HCT116 (cell line): ENCODE measurements at regions not wholly inside any gene's neighbourhood (a gene's known extent, or its start where the extent isn't known, plus 50 kb on each side); places are given as distances from the start of the nearest gene placed in this dataset.

Experiments used
- ATAC-seq: fragments of 200-7000 bp; cut with Tn5 transposase; 2 replicates; pipeline ENCODE4 v1.9.1; 2020; ENCODE audit warnings: mild to moderate bottlenecking, moderate library complexity
- BruUV-seq: library from RNA; stranded (reverse); fragments of 400-500 nt; replicated peaks from 2 replicates; lab custom pipeline; 2021; lab: Mats Ljungman, UMichigan
- CTCF ChIA-PET: fragments of 300-600 bp; sonication (Branson Sonifier 250); formaldehyde crosslinking; loops from one replicate; lab custom pipeline; 2021; ENCODE audit warnings: antibody characterized with exemption; lab: Charles Lee
- POLR2A ChIA-PET: fragments of 300-600, 350-600 bp; sonication (Branson Sonifier 250); formaldehyde crosslinking; loops from one replicate; lab custom pipeline; 2021; ENCODE audit warnings: antibody characterized with exemption; lab: Charles Lee
- RAD21 ChIA-PET, 2 experiments: fragments of 300-600 bp; sonication (Branson Sonifier 250); formaldehyde crosslinking; loops; one replicate each; lab custom pipeline; 2023; ENCODE audit warnings: low total read pairs in 2 of 2; ENCODE audit not compliant: uncharacterized antibody in 2 of 2, unreplicated experiment in 2 of 2, low non-redundant PET in 1 of 2; lab: Charles Lee
- DNase-seq: peaks from one replicate; pipeline ENCODE4 v3.0.0-alpha.2; 2010; ENCODE audit warnings: low read depth, low spot score
- H2AFZ ChIP-seq: fragments of 200-600 bp; shearing (Covaris generic), sonication (generic); 2 replicates; pipeline ENCODE4 v1.6.1; 2017; ENCODE audit warnings: low read depth, mixed run types, mixed read lengths, antibody characterized with exemption, low read length; ENCODE audit not compliant: poor library complexity, severe bottlenecking
- H3K27ac ChIP-seq: 2 replicates; pipeline ENCODE4 v1.5.1; 2012; ENCODE audit warnings: low read depth, low read length
- H3K27me3 ChIP-seq: fragments of 200-600 bp; sonication (generic); 2 replicates; pipeline ENCODE4 v1.6.1; 2016; ENCODE audit warnings: mixed run types, low read length, mixed read lengths; ENCODE audit not compliant: insufficient read depth
- H3K36me3 ChIP-seq, 2 experiments: fragments of 200-500 bp in 1 of 2; fragments of 200-600 bp in 1 of 2; sonication (Bioruptor generic) in 1 of 2; sonication (generic) in 1 of 2; 2 replicates each; pipeline versions ENCODE4 v1.5.1 to v1.6.1; 2014 to 2016; ENCODE audit warnings: low read length in 2 of 2, inconsistent platforms in 1 of 2, mixed read lengths in 1 of 2, mixed run types in 1 of 2; ENCODE audit not compliant: insufficient read depth in 2 of 2, control insufficient read depth in 1 of 2
- H3K4me1 ChIP-seq, 2 experiments: fragments of 200-600 bp in 1 of 2; sonication (generic) in 1 of 2; 2 replicates each; pipeline versions ENCODE4 v1.5.1 to v1.6.1; 2012 to 2017; ENCODE audit warnings: low read length in 2 of 2, inconsistent platforms in 1 of 2, mild to moderate bottlenecking in 1 of 2, mixed read lengths in 1 of 2, mixed run types in 1 of 2, moderate library complexity in 1 of 2; ENCODE audit not compliant: insufficient read depth in 2 of 2, control insufficient read depth in 1 of 2
- H3K4me2 ChIP-seq: fragments of 200-600 bp; sonication (generic); 2 replicates; pipeline ENCODE4 v1.6.1; 2017; ENCODE audit warnings: mixed run types, low read length, mixed read lengths
- H3K4me3 ChIP-seq, 2 experiments: fragments of 200-600 bp in 1 of 2; sonication (generic) in 1 of 2; replicated peaks in 1 of 2; 2 replicates each; pipeline ENCODE4 v1.5.1; 2011 to 2016; ENCODE audit warnings: low read length in 2 of 2, control low read depth in 1 of 2, low read depth in 1 of 2, mild to moderate bottlenecking in 1 of 2, mixed read lengths in 1 of 2, mixed run types in 1 of 2
- H3K79me2 ChIP-seq: fragments of 200-600 bp; sonication (generic); 2 replicates; pipeline ENCODE4 v1.6.1; 2017; ENCODE audit warnings: mild to moderate bottlenecking, mixed run types, low read length, moderate library complexity, mixed read lengths; ENCODE audit not compliant: insufficient read depth
- H3K9ac ChIP-seq: fragments of 200-600 bp; sonication (generic); 2 replicates; pipeline ENCODE4 v1.6.1; 2016; ENCODE audit warnings: low read length, mixed read lengths
- H3K9me2 ChIP-seq: fragments of 200-600 bp; sonication (generic), shearing (Covaris generic); 2 replicates; pipeline ENCODE4 v1.6.1; 2017; ENCODE audit warnings: mixed run types, mild to moderate bottlenecking, moderate library complexity; ENCODE audit not compliant: insufficient read depth
- H3K9me3 ChIP-seq, 2 experiments: fragments of 200-500 bp in 1 of 2; fragments of 200-600 bp in 1 of 2; sonication (Bioruptor generic) in 1 of 2; sonication (generic) in 1 of 2; 2 replicates each; pipeline ENCODE4 v1.6.1; 2014 to 2017; ENCODE audit warnings: low read length in 2 of 2, mixed read lengths in 2 of 2, inconsistent platforms in 1 of 2, low read depth in 1 of 2, mild to moderate bottlenecking in 1 of 2, mixed run types in 1 of 2, moderate library complexity in 1 of 2; ENCODE audit not compliant: control insufficient read depth in 1 of 2, insufficient read depth in 1 of 2
- H4K20me1 ChIP-seq: fragments of 200-600 bp; sonication (generic), shearing (Covaris generic); 2 replicates; pipeline ENCODE4 v1.6.1; 2017; ENCODE audit warnings: mixed run types, mild to moderate bottlenecking, moderate library complexity; ENCODE audit not compliant: insufficient read depth
- CBX3 ChIP-seq: IDR thresholded peaks from 2 replicates; pipeline ENCODE4 v1.6.1; 2012; ENCODE audit warnings: low read depth
- CEBPB ChIP-seq: IDR thresholded peaks from 2 replicates; pipeline ENCODE4 v1.6.1; 2012; ENCODE audit warnings: low read depth
- EGR1 ChIP-seq: IDR thresholded peaks from 2 replicates; pipeline ENCODE4 v1.6.1; 2012; ENCODE audit warnings: low read depth
- EZH2 ChIP-seq: fragments of 200-600 bp; sonication (generic); IDR thresholded peaks from 2 replicates; pipeline ENCODE4 v1.6.1; 2017; ENCODE audit warnings: antibody characterized with exemption, mixed run types
- EZH2phosphoT487 ChIP-seq: fragments of 200-600 bp; IDR thresholded peaks from 2 replicates; pipeline ENCODE4 v1.6.1; 2018; ENCODE audit warnings: antibody characterized with exemption, borderline replicate concordance
- JUND ChIP-seq: IDR thresholded peaks from 2 replicates; pipeline ENCODE4 v1.6.1; 2012
- POLR2A ChIP-seq: IDR thresholded peaks from 2 replicates; pipeline ENCODE4 v1.7.0; 2011; ENCODE audit warnings: borderline replicate concordance; ENCODE audit not compliant: insufficient read depth, insufficient read length; ENCODE audit errors: extremely low read depth
- POLR2AphosphoS5 ChIP-seq: IDR thresholded peaks from 2 replicates; pipeline ENCODE4 v1.6.1; 2011; ENCODE audit warnings: mild to moderate bottlenecking, low read depth, low read length, moderate library complexity
- RAD21 ChIP-seq: IDR thresholded peaks from 2 replicates; pipeline ENCODE4 v1.6.1; 2012; ENCODE audit warnings: low read depth, mild to moderate bottlenecking
- SIN3A ChIP-seq: IDR thresholded peaks from 2 replicates; pipeline ENCODE4 v1.6.1; 2012; ENCODE audit warnings: low read depth
- SRF ChIP-seq: IDR thresholded peaks from 2 replicates; pipeline ENCODE4 v1.6.1; 2012; ENCODE audit warnings: low read depth
- TCF7L2 ChIP-seq: IDR thresholded peaks from 2 replicates; pipeline ENCODE4 v1.7.0; 2011; ENCODE audit warnings: borderline replicate concordance, inconsistent platforms; ENCODE audit not compliant: insufficient read depth, insufficient read length; ENCODE audit errors: extremely low read depth
- ZFX ChIP-seq: fragments of 450-650 bp; IDR thresholded peaks from 2 replicates; pipeline ENCODE4 v1.6.1; 2017
- ZNF274 ChIP-seq: fragments of 200-500 bp; sonication (Bioruptor generic); IDR thresholded peaks from 2 replicates; pipeline ENCODE4 v1.6.1; 2014; ENCODE audit warnings: mild to moderate bottlenecking, low read depth, low read length, inconsistent platforms
- intact Hi-C: fragments of 100-400 bp; cut with micrococcal nuclease; formaldehyde crosslinking; loops from 2 replicates; pipeline ENCODE4 v1.10.0; 2022
- TF ChIP-seq, protein P1 (sequence below), 3 experiments: fragments of 200-600 bp in 1 of 3; sonication (generic) in 1 of 3; IDR thresholded peaks in 2 of 3; conservative IDR thresholded peaks in 1 of 3; 2 replicates each; pipeline ENCODE4 v1.5.1; 2012 to 2017; ENCODE audit warnings: low read depth in 2 of 3, low read length in 2 of 3, antibody characterized with exemption in 1 of 3, borderline replicate concordance in 1 of 3, control low read depth in 1 of 3, mild to moderate bottlenecking in 1 of 3, mixed read lengths in 1 of 3, mixed run types in 1 of 3, moderate library complexity in 1 of 3; ENCODE audit not compliant: insufficient read depth in 1 of 3
- TF ChIP-seq, protein P2 (sequence below): IDR thresholded peaks from 2 replicates; pipeline ENCODE4 v1.6.1; 2012
- TF ChIP-seq, protein P3 (sequence below): IDR thresholded peaks from 2 replicates; pipeline ENCODE4 v1.6.1; 2012; ENCODE audit warnings: low read depth
- TF ChIP-seq, protein P4 (sequence below): IDR thresholded peaks from 2 replicates; pipeline ENCODE4 v1.6.1; 2012

DNA sequence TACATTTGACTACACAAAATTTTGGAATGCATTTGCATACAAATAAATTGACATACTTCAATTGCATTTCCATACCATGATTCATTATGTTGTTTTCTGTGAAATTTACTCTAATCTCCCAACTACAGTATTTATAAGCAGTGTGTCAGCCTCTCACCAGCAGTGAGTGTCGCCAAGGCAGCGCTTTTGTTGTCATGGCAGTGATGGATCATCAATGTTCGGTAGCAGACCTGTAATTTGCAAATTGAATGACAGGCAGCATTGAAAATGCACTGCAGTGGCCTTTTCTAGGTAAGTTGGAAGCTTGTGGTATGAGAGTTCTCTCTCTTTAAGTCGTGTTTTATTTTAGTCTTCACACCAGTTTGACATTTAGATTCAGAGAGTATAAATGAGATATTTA is 534.1 kb downstream of the PCDH17 start:
- ChIA-PET POLR2A (no interaction called here), CTCF (no interaction called here), RAD21 (no interaction called here)
- intact Hi-C loops, result no loop called here
- H3K4me2 ChIP-seq, result no peak overlapping the region
- no peak overlapping the region for H3K27ac ChIP-seq
- no peak for TF ChIP-seq ZNF274
- TF ChIP-seq CEBPB, result no peak
- TF ChIP-seq JUND, result no peak
- TF ChIP-seq EZH2phosphoT487, result no peak
- TF ChIP-seq SRF, result no peak
- TF ChIP-seq, protein P1, sequence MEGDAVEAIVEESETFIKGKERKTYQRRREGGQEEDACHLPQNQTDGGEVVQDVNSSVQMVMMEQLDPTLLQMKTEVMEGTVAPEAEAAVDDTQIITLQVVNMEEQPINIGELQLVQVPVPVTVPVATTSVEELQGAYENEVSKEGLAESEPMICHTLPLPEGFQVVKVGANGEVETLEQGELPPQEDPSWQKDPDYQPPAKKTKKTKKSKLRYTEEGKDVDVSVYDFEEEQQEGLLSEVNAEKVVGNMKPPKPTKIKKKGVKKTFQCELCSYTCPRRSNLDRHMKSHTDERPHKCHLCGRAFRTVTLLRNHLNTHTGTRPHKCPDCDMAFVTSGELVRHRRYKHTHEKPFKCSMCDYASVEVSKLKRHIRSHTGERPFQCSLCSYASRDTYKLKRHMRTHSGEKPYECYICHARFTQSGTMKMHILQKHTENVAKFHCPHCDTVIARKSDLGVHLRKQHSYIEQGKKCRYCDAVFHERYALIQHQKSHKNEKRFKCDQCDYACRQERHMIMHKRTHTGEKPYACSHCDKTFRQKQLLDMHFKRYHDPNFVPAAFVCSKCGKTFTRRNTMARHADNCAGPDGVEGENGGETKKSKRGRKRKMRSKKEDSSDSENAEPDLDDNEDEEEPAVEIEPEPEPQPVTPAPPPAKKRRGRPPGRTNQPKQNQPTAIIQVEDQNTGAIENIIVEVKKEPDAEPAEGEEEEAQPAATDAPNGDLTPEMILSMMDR (IDR thresholded peaks at IDR 0.05 in 2 of 3, conservative IDR thresholded peaks at IDR 0.05 in 1 of 3; ENCODE audit: borderline replicate concordance in 1 of 3, insufficient read depth in 1 of 3, low read depth in 2 of 3, low read length in 2 of 3), result no peak
- TF ChIP-seq, protein P2, sequence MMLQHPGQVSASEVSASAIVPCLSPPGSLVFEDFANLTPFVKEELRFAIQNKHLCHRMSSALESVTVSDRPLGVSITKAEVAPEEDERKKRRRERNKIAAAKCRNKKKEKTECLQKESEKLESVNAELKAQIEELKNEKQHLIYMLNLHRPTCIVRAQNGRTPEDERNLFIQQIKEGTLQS, result no peak
- TF ChIP-seq CBX3, result no peak
- no peak for TF ChIP-seq SIN3A
- TF ChIP-seq EZH2, result no peak
- no peak for TF ChIP-seq EGR1
- TF ChIP-seq RAD21, result no peak
- TF ChIP-seq, protein P3, sequence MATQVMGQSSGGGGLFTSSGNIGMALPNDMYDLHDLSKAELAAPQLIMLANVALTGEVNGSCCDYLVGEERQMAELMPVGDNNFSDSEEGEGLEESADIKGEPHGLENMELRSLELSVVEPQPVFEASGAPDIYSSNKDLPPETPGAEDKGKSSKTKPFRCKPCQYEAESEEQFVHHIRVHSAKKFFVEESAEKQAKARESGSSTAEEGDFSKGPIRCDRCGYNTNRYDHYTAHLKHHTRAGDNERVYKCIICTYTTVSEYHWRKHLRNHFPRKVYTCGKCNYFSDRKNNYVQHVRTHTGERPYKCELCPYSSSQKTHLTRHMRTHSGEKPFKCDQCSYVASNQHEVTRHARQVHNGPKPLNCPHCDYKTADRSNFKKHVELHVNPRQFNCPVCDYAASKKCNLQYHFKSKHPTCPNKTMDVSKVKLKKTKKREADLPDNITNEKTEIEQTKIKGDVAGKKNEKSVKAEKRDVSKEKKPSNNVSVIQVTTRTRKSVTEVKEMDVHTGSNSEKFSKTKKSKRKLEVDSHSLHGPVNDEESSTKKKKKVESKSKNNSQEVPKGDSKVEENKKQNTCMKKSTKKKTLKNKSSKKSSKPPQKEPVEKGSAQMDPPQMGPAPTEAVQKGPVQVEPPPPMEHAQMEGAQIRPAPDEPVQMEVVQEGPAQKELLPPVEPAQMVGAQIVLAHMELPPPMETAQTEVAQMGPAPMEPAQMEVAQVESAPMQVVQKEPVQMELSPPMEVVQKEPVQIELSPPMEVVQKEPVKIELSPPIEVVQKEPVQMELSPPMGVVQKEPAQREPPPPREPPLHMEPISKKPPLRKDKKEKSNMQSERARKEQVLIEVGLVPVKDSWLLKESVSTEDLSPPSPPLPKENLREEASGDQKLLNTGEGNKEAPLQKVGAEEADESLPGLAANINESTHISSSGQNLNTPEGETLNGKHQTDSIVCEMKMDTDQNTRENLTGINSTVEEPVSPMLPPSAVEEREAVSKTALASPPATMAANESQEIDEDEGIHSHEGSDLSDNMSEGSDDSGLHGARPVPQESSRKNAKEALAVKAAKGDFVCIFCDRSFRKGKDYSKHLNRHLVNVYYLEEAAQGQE, result no peak
- no peak for TF ChIP-seq POLR2AphosphoS5
- TF ChIP-seq ZFX, result no peak
- TF ChIP-seq TCF7L2, result no peak
- TF ChIP-seq, protein P4, sequence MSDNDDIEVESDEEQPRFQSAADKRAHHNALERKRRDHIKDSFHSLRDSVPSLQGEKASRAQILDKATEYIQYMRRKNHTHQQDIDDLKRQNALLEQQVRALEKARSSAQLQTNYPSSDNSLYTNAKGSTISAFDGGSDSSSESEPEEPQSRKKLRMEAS, result no peak
- TF ChIP-seq POLR2A, result no peak
- no peak overlapping the region for H3K9ac ChIP-seq
- H3K36me3 ChIP-seq, result no peaks in the 10 kb centered on the region
- peaks cover 19 to 24% of the 10 kb centered on the region in 2 experiments for H3K9me3 ChIP-seq
- H3K9me2 ChIP-seq, result no peaks in the 10 kb centered on the region
- H3K79me2 ChIP-seq, result no peaks in the 10 kb centered on the region
- ATAC-seq (no peak), DNase-seq (no peak)
- H4K20me1 ChIP-seq, result no peaks in the 10 kb centered on the region
- BruUV-seq, result no TSS peak
- H3K4me1 ChIP-seq, result no peaks in the 10 kb centered on the region
- H2AFZ ChIP-seq, result no peak overlapping the region
- no peaks in the 10 kb centered on the region for H3K27me3 ChIP-seq
- no peak overlapping the region for H3K4me3 ChIP-seq
